Neural cell (in vitro differentiated cells): ENCODE measurements at regions not wholly inside any gene's neighbourhood (a gene's known extent, or its start where the extent isn't known, plus 50 kb on each side); places are given as distances from the start of the nearest gene placed in this dataset.

ENCODE experiments used
- H2AFZ ChIP-seq: fragments of 200-600, 300-800 bp; sonication (generic), shearing (Covaris generic); 2 replicates; pipeline ENCODE4 v1.6.0; 2014; ENCODE audit warnings: low read depth, mild to moderate bottlenecking, antibody characterized with exemption, low read length, moderate library complexity
- H3F3A ChIP-seq: fragments of 200-600 bp; shearing (Covaris generic); 2 replicates; pipeline ENCODE4 v1.6.1; 2016; ENCODE audit warnings: mild to moderate bottlenecking, moderate library complexity, mixed read lengths, antibody characterized with exemption, low read length; ENCODE audit not compliant: insufficient read depth, poor library complexity, severe bottlenecking
- H3K27ac ChIP-seq: fragments of 200-600, 300-800 bp; sonication (generic), shearing (Covaris generic); 2 replicates; pipeline ENCODE4 v1.5.1; 2014; ENCODE audit warnings: mild to moderate bottlenecking, low read length, moderate library complexity
- H3K27me3 ChIP-seq: fragments of 300-800, 200-600 bp; sonication (generic), shearing (Covaris generic); 2 replicates; pipeline ENCODE4 v1.6.0; 2014; ENCODE audit warnings: mild to moderate bottlenecking, low read depth, low read length, moderate library complexity; ENCODE audit not compliant: insufficient read depth
- H3K36me3 ChIP-seq: fragments of 300-800, 200-600 bp; sonication (generic), shearing (Covaris generic); 2 replicates; pipeline ENCODE4 v1.5.1; 2014; ENCODE audit warnings: mild to moderate bottlenecking, antibody characterized with exemption, low read length, moderate library complexity; ENCODE audit not compliant: insufficient read depth
- H3K4me2 ChIP-seq: fragments of 300-800, 200-600 bp; sonication (generic), shearing (Covaris generic); 2 replicates; pipeline ENCODE4 v1.6.0; 2014; ENCODE audit warnings: mild to moderate bottlenecking, low read length
- H3K4me3 ChIP-seq: fragments of 300-800, 200-600 bp; sonication (generic), shearing (Covaris generic); 2 replicates; pipeline ENCODE4 v1.5.1; 2014; ENCODE audit warnings: mild to moderate bottlenecking, low read length, moderate library complexity
- H3K79me2 ChIP-seq: fragments of 200-600 bp; shearing (Covaris generic); replicated peaks from 2 replicates; pipeline ENCODE4 v1.6.0; 2014; ENCODE audit warnings: mild to moderate bottlenecking, low read length, moderate library complexity; ENCODE audit not compliant: insufficient read depth
- H3K9ac ChIP-seq: fragments of 300-800, 200-600 bp; sonication (generic), shearing (Covaris generic); 2 replicates; pipeline ENCODE4 v1.6.1; 2016; ENCODE audit warnings: mild to moderate bottlenecking, low read length, mixed read lengths
- H3K9me2 ChIP-seq: fragments of 200-600 bp; shearing (Covaris generic); 2 replicates; pipeline ENCODE4 v1.6.1; 2016; ENCODE audit warnings: mild to moderate bottlenecking, low read length, mixed read lengths; ENCODE audit not compliant: insufficient read depth
- H3K9me3 ChIP-seq: fragments of 200-600, 300-800 bp; sonication (generic), shearing (Covaris generic); 2 replicates; pipeline ENCODE4 v1.6.1; 2016; ENCODE audit warnings: mild to moderate bottlenecking, mixed run types, low read length, moderate library complexity, mixed read lengths
- H4K20me1 ChIP-seq: fragments of 200-600 bp; shearing (Covaris generic); 2 replicates; pipeline ENCODE4 v1.6.1; 2016; ENCODE audit warnings: mild to moderate bottlenecking, mixed run types; ENCODE audit not compliant: insufficient read depth
- CTCF ChIP-seq: fragments of 450-650 bp; IDR thresholded peaks from 2 replicates; pipeline ENCODE4 v1.5.1; 2014; ENCODE audit warnings: antibody characterized with exemption, mild to moderate bottlenecking, moderate library complexity; ENCODE audit not compliant: poor library complexity, severe bottlenecking
- EP300 ChIP-seq: fragments of 450-650 bp; conservative IDR thresholded peaks from 2 replicates; pipeline ENCODE4 v1.6.1; 2014; ENCODE audit warnings: antibody characterized with exemption, mild to moderate bottlenecking, moderate library complexity; ENCODE audit not compliant: poor library complexity, severe bottlenecking
- EZH2 ChIP-seq: fragments of 200-600, 300-800 bp; shearing (Covaris generic), sonication (generic); IDR thresholded peaks from 2 replicates; pipeline ENCODE4 v1.6.1; 2014; ENCODE audit warnings: antibody characterized with exemption, low read length, borderline replicate concordance, mild to moderate bottlenecking; ENCODE audit not compliant: insufficient read depth, poor library complexity, severe bottlenecking
- MXI1 ChIP-seq: fragments of 450-650 bp; conservative IDR thresholded peaks from 2 replicates; pipeline ENCODE4 v1.6.1; 2014; ENCODE audit warnings: antibody characterized with exemption, mild to moderate bottlenecking; ENCODE audit not compliant: poor library complexity, severe bottlenecking
- POLR2AphosphoS5 ChIP-seq: IDR thresholded peaks from 2 replicates; pipeline ENCODE4 v1.6.1; 2012
- RAD21 ChIP-seq: fragments of 450-650 bp; conservative IDR thresholded peaks from 2 replicates; pipeline ENCODE4 v1.6.1; 2014; ENCODE audit warnings: antibody characterized with exemption, mild to moderate bottlenecking, moderate library complexity
- REST ChIP-seq: IDR thresholded peaks from 2 replicates; pipeline ENCODE4 v1.6.1; 2012; ENCODE audit warnings: borderline replicate concordance
- SMC3 ChIP-seq: fragments of 450-650 bp; conservative IDR thresholded peaks from 2 replicates; pipeline ENCODE4 v1.6.1; 2014; ENCODE audit warnings: antibody characterized with exemption, mild to moderate bottlenecking, moderate library complexity; ENCODE audit not compliant: poor library complexity
- TAF1 ChIP-seq: IDR thresholded peaks from 2 replicates; pipeline ENCODE4 v1.6.1; 2012; ENCODE audit warnings: low read depth

- H3K9me3 ChIP-seq, result no peaks in the 10 kb centered on the region
- no peaks in the 10 kb centered on the region for H3K36me3 ChIP-seq
- H3K9me2 ChIP-seq, result no peaks in the 10 kb centered on the region
- H3K4me3 ChIP-seq, result no peak overlapping the region
- H3F3A ChIP-seq, result no peaks in the 10 kb centered on the region
- no peak overlapping the region for H3K27ac ChIP-seq
- no peaks in the 10 kb centered on the region for H3K79me2 ChIP-seq
- H4K20me1 ChIP-seq, result no peaks in the 10 kb centered on the region
- no peaks in the 10 kb centered on the region for H3K27me3 ChIP-seq
- no peak overlapping the region for H2AFZ ChIP-seq
- TF ChIP-seq CTCF, result no peak
- TF ChIP-seq SMC3, result no peak
- no peak for TF ChIP-seq REST
- no peak for TF ChIP-seq RAD21
- TF ChIP-seq MXI1, result no peak
- no peak for TF ChIP-seq EP300
- no peak for TF ChIP-seq EZH2
- no peak for TF ChIP-seq POLR2AphosphoS5
- no peak for TF ChIP-seq TAF1
- H3K9ac ChIP-seq, result no peak overlapping the region
- no peak overlapping the region for H3K4me2 ChIP-seq
These were observed 202.8 kb downstream of the SLIT2 start for GRCh38 chr4:20454515-20454914.

GRCh38 chr4:20456407-20456806 is 204.7 kb downstream of the SLIT2 start:
- H3K9me2 ChIP-seq, result no peaks in the 10 kb centered on the region
- no peaks in the 10 kb centered on the region for H3K79me2 ChIP-seq
- no peak overlapping the region for H3K9ac ChIP-seq
- TF ChIP-seq POLR2AphosphoS5 (no peak), REST (no peak), EZH2 (no peak), EP300 (no peak), CTCF (no peak), RAD21 (no peak), SMC3 (no peak), MXI1 (no peak), TAF1 (no peak)
- no peak overlapping the region for H3K4me3 ChIP-seq
- H2AFZ ChIP-seq, result no peak overlapping the region
- no peaks in the 10 kb centered on the region for H3K27me3 ChIP-seq
- no peaks in the 10 kb centered on the region for H4K20me1 ChIP-seq
- no peaks in the 10 kb centered on the region for H3F3A ChIP-seq
- H3K36me3 ChIP-seq, result no peaks in the 10 kb centered on the region
- H3K27ac ChIP-seq, result no peak overlapping the region
- H3K9me3 ChIP-seq, result no peaks in the 10 kb centered on the region
- no peak overlapping the region for H3K4me2 ChIP-seq
